Osteocyte (in vitro differentiated cells): ENCODE measurements at regions not wholly inside any gene's neighbourhood (a gene's known extent, or its start where the extent isn't known, plus 50 kb on each side); places are given as distances from the start of the nearest gene placed in this dataset.

Experiments
- DNase-seq: peaks from one replicate; pipeline ENCODE4 v3.0.0; 2021; ENCODE audit warnings: mixed read lengths; ENCODE audit not compliant: unreplicated experiment; ENCODE audit errors: extremely low spot score
- H3K27ac Mint-ChIP-seq: one replicate; pipeline ENCODE4 v1.8.0; 2021; ENCODE audit warnings: mild to moderate bottlenecking, mixed read lengths; ENCODE audit not compliant: unreplicated experiment
- H3K27me3 Mint-ChIP-seq: one replicate; pipeline ENCODE4 v1.8.0; 2021; ENCODE audit warnings: mixed read lengths; ENCODE audit not compliant: unreplicated experiment
- H3K36me3 Mint-ChIP-seq: one replicate; pipeline ENCODE4 v1.8.0; 2021; ENCODE audit warnings: mixed read lengths; ENCODE audit not compliant: unreplicated experiment
- H3K4me1 Mint-ChIP-seq: one replicate; pipeline ENCODE4 v1.8.0; 2021; ENCODE audit warnings: mixed read lengths; ENCODE audit not compliant: unreplicated experiment
- H3K4me3 Mint-ChIP-seq: one replicate; pipeline ENCODE4 v1.8.0; 2021; ENCODE audit warnings: mild to moderate bottlenecking, moderate library complexity, mixed read lengths; ENCODE audit not compliant: unreplicated experiment
- H3K9me3 Mint-ChIP-seq: one replicate; pipeline ENCODE4 v1.8.0; 2021; ENCODE audit warnings: mixed read lengths; ENCODE audit not compliant: unreplicated experiment
- CTCF ChIP-seq: fragments of 200-600 bp; sonication (generic); IDR thresholded peaks from 2 replicates; pipeline ENCODE4 v1.5.0; 2021; ENCODE audit warnings: antibody characterized with exemption, mild to moderate bottlenecking, moderate library complexity

DNA sequence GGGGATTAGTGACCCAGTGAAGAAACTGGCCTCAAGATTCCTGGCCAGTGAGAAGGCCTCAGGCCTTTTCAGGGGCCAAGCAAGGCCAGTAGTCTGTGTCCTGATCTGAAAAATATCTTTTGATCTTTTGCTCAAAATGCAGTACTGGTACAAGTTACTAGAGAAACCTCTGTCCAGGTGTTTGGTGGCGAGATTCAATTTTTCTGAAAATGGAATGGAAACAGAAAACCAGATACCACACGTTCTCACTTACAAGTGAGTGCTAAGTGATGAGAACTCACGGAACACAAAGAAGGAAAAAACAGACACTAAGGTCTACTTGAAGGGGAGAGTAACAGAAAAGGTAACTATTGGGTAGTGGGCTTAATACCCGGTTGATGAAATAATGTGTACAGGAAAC lies 463.4 kb downstream of the ZIC1 start:
- Mint-ChIP-seq H3K4me3 (no peak overlapping the region), H3K4me1 (peaks cover 4% of the 10 kb centered on the region)

GRCh38 chr3:147875498-147875897 lies 466.3 kb downstream of the ZIC1 start:
- Mint-ChIP-seq H3K4me3 (no peak overlapping the region), H3K27ac (no peak overlapping the region), H3K9me3 (peaks cover 10% of the 10 kb centered on the region), H3K27me3 (no peaks in the 10 kb centered on the region), H3K36me3 (no peaks in the 10 kb centered on the region), H3K4me1 (peaks cover 4% of the 10 kb centered on the region)
- TF ChIP-seq CTCF = no peak
- no peak for DNase-seq

More for the DNA sequence above, 463.4 kb downstream of the ZIC1 start:
- Mint-ChIP-seq H3K9me3 (peaks cover 5% of the 10 kb centered on the region), H3K36me3 (no peaks in the 10 kb centered on the region), H3K27ac (no peak overlapping the region), H3K27me3 (no peaks in the 10 kb centered on the region)
- DNase-seq = no peak
- no peak for TF ChIP-seq CTCF

DNA sequence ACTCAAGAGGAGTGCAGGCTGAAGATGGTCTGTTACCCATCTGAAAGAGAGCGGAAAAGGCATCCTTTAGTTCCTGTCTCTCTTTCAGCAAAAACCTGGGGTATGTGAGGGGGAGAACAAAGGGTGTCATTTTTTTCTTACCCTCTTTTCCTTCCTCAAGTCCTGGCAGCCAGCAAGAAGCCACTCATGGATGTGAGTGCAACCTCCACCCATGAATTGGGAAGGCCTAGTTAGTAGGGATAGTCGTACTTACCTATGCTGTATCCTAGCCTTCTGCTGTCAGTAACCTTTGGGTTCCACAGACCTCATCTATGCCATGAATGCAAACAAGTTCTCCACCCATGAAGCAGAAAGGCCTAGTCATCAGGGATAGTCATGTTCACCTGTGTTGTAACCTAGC lies 472.8 kb downstream of the ZIC1 start:
- Mint-ChIP-seq H3K4me3 (no peak overlapping the region), H3K4me1 (no peaks in the 10 kb centered on the region), H3K27me3 (no peaks in the 10 kb centered on the region), H3K9me3 (peaks cover 28% of the 10 kb centered on the region), H3K36me3 (peaks cover 7% of the 10 kb centered on the region), H3K27ac (no peak overlapping the region)
- TF ChIP-seq CTCF = no peak
- DNase-seq = no peak

DNA sequence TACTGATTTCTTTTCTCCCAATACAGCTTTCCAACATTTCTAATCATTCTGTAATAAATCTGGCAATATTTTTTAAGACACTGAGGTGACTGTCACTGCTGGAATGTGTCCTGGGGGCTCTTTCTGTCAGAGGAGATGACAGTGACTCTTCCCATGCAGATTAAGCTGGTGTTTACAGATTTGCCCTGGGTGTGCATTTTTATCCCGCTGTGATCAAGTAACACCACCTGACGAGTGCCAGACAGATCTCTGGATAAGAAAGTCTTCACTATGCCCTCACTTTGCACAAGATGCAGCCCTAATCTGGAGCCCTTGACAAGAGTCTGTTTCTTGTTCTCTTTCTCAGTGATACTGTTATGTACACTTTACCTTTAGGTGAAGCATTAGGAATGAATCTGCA lies 477.7 kb downstream of the ZIC1 start:
- H3K4me3 Mint-ChIP-seq = no peak overlapping the region
- peaks cover 15% of the 10 kb centered on the region for H3K9me3 Mint-ChIP-seq
- H3K36me3 Mint-ChIP-seq = peaks cover 4% of the 10 kb centered on the region
- no peak for TF ChIP-seq CTCF
- no peak for DNase-seq
- no peaks in the 10 kb centered on the region for H3K27me3 Mint-ChIP-seq
- no peak overlapping the region for H3K27ac Mint-ChIP-seq
- H3K4me1 Mint-ChIP-seq = peaks cover 6% of the 10 kb centered on the region

- TF ChIP-seq CTCF = no peak
- no peak for DNase-seq
- Mint-ChIP-seq H3K4me3 (no peak overlapping the region), H3K4me1 (peaks cover 6% of the 10 kb centered on the region), H3K9me3 (peaks cover 9% of the 10 kb centered on the region), H3K27ac (no peak overlapping the region), H3K36me3 (peaks cover 2% of the 10 kb centered on the region), H3K27me3 (no peaks in the 10 kb centered on the region)
These were observed 478.6 kb downstream of the ZIC1 start for GRCh38 chr3:147887797-147888196.
